SK-N-SH treated with all-trans-retinoic acid at 6 μM for 48 hours (cell line): ENCODE measurements at regions not wholly inside any gene's neighbourhood (a gene's known extent, or its start where the extent isn't known, plus 50 kb on each side); places are given as distances from the start of the nearest gene placed in this dataset.

Experiments used
- ATAC-seq: fragments of 200-7000 bp; cut with Tn5 transposase; 3 replicates; pipeline ENCODE4 v1.9.1; 2020; ENCODE audit warnings: mild to moderate bottlenecking, moderate library complexity
- BACH2 ChIP-seq: fragments of 250-450 bp; sonication (Bioruptor Pico); IDR thresholded peaks from 2 replicates; pipeline ENCODE4 v1.9.0; 2021; ENCODE audit warnings: mild to moderate bottlenecking, borderline replicate concordance
- ESRRG ChIP-seq: fragments of 250-450 bp; sonication (Bioruptor Pico); IDR thresholded peaks from 2 replicates; pipeline ENCODE4 v1.6.1; 2021; ENCODE audit warnings: mild to moderate bottlenecking
- GLIS3 ChIP-seq: fragments of 250-450 bp; sonication (Bioruptor Pico); IDR thresholded peaks from 2 replicates; pipeline ENCODE4 v1.5.0; 2020; ENCODE audit warnings: mild to moderate bottlenecking, moderate library complexity
- ISL1 ChIP-seq: fragments of 250-450 bp; sonication (Bioruptor Pico); IDR thresholded peaks from 2 replicates; pipeline ENCODE4 v2.1.2; 2022; ENCODE audit warnings: mild to moderate bottlenecking, moderate library complexity
- OSR1 ChIP-seq: fragments of 250-450 bp; sonication (Bioruptor Pico); IDR thresholded peaks from 2 replicates; pipeline ENCODE4 v1.8.0; 2022; ENCODE audit warnings: moderate library complexity, mild to moderate bottlenecking, inconsistent platforms
- PPARA ChIP-seq: fragments of 250-450 bp; sonication (Bioruptor Pico); IDR thresholded peaks from 2 replicates; pipeline ENCODE4 v1.5.0; 2020; ENCODE audit warnings: mild to moderate bottlenecking, borderline replicate concordance
- RARB ChIP-seq: fragments of 250-450 bp; sonication (Bioruptor Pico); IDR thresholded peaks from 2 replicates; pipeline ENCODE4 v1.8.0; 2021; ENCODE audit warnings: mild to moderate bottlenecking, moderate library complexity
- SNAI2 ChIP-seq: fragments of 250-450 bp; sonication (Bioruptor Pico); IDR thresholded peaks from 2 replicates; pipeline ENCODE4 v1.5.0; 2020; ENCODE audit warnings: mild to moderate bottlenecking, moderate library complexity
- TCF4 ChIP-seq: fragments of 250-450 bp; sonication (Bioruptor Pico); IDR thresholded peaks from 2 replicates; pipeline ENCODE4 v1.8.0; 2021; ENCODE audit warnings: mild to moderate bottlenecking, moderate library complexity, borderline replicate concordance
- TOX ChIP-seq: fragments of 250-450 bp; sonication (Bioruptor Pico); IDR thresholded peaks from 2 replicates; pipeline ENCODE4 v1.8.0; 2021; ENCODE audit warnings: mild to moderate bottlenecking, moderate library complexity, borderline replicate concordance
- ZC3H10 ChIP-seq: fragments of 250-450 bp; sonication (Bioruptor Pico); IDR thresholded peaks from 2 replicates; pipeline ENCODE4 v1.5.1; 2021; ENCODE audit warnings: mild to moderate bottlenecking, moderate library complexity
- ZNF565 ChIP-seq: fragments of 450-650 bp; formaldehyde crosslinking; conservative IDR thresholded peaks from 2 replicates; pipeline ENCODE4 v1.5.0; 2020; ENCODE audit warnings: low read depth, mild to moderate bottlenecking, moderate library complexity
- ZNF70 ChIP-seq: fragments of 450-650 bp; formaldehyde crosslinking; IDR thresholded peaks from 2 replicates; pipeline ENCODE4 v1.5.0; 2020; ENCODE audit warnings: mild to moderate bottlenecking, moderate library complexity
- ZNF8 ChIP-seq: fragments of 450-650 bp; formaldehyde crosslinking; IDR thresholded peaks from 2 replicates; pipeline ENCODE4 v1.5.0; 2020; ENCODE audit warnings: mild to moderate bottlenecking, moderate library complexity
- TF ChIP-seq, protein P1 (sequence below): fragments of 250-450 bp; sonication (Bioruptor Pico); IDR thresholded peaks from 2 replicates; pipeline ENCODE4 v1.8.0; 2021; ENCODE audit warnings: low read depth, mild to moderate bottlenecking, moderate library complexity, borderline replicate concordance
- TF ChIP-seq, protein P2 (sequence below): fragments of 250-450 bp; sonication (Bioruptor Pico); IDR thresholded peaks from 2 replicates; pipeline ENCODE4 v1.5.1; 2021; ENCODE audit warnings: mild to moderate bottlenecking, moderate library complexity
- TF ChIP-seq, protein P3 (sequence below): fragments of 250-450 bp; sonication (Bioruptor Pico); IDR thresholded peaks from 2 replicates; pipeline ENCODE4 v1.5.0; 2020; ENCODE audit warnings: mild to moderate bottlenecking, moderate library complexity
- TF ChIP-seq, protein P4 (sequence below): fragments of 250-450 bp; sonication (Bioruptor Pico); IDR thresholded peaks from 2 replicates; pipeline ENCODE4 v1.8.0; 2020; ENCODE audit warnings: mild to moderate bottlenecking, moderate library complexity, borderline replicate concordance

DNA sequence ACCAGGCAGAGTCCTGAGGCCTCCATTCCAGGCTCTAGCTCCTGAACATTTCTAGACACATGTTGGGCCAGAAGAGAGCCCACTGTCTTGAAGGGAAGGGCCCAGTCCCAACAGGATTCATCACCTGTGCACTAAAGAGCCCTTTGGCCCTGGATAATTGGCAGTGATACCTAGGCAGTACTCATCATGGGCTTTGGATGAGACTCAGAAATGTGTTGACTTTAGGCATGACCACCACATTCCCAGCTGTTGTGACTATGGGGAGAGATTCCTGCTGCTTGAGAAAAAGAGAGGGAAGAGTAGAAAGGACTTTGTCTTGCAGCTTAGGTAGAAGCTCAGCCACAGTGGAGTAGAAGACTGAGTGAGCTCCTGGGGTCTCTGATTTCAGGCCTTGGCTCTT, 138.4 kb upstream of the DAPK1 start:
- no peak for TF ChIP-seq GLIS3 (CRISPR knock-in tag)
- TF ChIP-seq ISL1 (CRISPR knock-in tag) = no peak
- no peak for TF ChIP-seq RARB
- TF ChIP-seq ESRRG (CRISPR knock-in tag) = no peak
- no peak for TF ChIP-seq ZNF70 (CRISPR knock-in tag)
- TF ChIP-seq, protein P1, sequence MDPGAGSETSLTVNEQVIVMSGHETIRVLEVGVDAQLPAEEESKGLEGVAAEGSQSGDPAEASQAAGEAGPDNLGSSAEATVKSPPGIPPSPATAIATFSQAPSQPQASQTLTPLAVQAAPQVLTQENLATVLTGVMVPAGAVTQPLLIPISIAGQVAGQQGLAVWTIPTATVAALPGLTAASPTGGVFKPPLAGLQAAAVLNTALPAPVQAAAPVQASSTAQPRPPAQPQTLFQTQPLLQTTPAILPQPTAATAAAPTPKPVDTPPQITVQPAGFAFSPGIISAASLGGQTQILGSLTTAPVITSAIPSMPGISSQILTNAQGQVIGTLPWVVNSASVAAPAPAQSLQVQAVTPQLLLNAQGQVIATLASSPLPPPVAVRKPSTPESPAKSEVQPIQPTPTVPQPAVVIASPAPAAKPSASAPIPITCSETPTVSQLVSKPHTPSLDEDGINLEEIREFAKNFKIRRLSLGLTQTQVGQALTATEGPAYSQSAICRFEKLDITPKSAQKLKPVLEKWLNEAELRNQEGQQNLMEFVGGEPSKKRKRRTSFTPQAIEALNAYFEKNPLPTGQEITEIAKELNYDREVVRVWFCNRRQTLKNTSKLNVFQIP (CRISPR knock-in tag) = no peak
- TF ChIP-seq, protein P2, sequence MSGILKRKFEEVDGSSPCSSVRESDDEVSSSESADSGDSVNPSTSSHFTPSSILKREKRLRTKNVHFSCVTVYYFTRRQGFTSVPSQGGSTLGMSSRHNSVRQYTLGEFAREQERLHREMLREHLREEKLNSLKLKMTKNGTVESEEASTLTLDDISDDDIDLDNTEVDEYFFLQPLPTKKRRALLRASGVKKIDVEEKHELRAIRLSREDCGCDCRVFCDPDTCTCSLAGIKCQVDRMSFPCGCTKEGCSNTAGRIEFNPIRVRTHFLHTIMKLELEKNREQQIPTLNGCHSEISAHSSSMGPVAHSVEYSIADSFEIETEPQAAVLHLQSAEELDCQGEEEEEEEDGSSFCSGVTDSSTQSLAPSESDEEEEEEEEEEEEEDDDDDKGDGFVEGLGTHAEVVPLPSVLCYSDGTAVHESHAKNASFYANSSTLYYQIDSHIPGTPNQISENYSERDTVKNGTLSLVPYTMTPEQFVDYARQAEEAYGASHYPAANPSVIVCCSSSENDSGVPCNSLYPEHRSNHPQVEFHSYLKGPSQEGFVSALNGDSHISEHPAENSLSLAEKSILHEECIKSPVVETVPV (CRISPR knock-in tag) = no peak
- TF ChIP-seq TOX = no peak
- TF ChIP-seq, protein P3, sequence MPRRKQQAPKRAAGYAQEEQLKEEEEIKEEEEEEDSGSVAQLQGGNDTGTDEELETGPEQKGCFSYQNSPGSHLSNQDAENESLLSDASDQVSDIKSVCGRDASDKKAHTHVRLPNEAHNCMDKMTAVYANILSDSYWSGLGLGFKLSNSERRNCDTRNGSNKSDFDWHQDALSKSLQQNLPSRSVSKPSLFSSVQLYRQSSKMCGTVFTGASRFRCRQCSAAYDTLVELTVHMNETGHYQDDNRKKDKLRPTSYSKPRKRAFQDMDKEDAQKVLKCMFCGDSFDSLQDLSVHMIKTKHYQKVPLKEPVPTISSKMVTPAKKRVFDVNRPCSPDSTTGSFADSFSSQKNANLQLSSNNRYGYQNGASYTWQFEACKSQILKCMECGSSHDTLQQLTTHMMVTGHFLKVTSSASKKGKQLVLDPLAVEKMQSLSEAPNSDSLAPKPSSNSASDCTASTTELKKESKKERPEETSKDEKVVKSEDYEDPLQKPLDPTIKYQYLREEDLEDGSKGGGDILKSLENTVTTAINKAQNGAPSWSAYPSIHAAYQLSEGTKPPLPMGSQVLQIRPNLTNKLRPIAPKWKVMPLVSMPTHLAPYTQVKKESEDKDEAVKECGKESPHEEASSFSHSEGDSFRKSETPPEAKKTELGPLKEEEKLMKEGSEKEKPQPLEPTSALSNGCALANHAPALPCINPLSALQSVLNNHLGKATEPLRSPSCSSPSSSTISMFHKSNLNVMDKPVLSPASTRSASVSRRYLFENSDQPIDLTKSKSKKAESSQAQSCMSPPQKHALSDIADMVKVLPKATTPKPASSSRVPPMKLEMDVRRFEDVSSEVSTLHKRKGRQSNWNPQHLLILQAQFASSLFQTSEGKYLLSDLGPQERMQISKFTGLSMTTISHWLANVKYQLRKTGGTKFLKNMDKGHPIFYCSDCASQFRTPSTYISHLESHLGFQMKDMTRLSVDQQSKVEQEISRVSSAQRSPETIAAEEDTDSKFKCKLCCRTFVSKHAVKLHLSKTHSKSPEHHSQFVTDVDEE = no peak
- no peak for TF ChIP-seq PPARA
- no peak for TF ChIP-seq TCF4 (CRISPR knock-in tag)
- no peak for TF ChIP-seq ZC3H10 (CRISPR knock-in tag)
- no peak for TF ChIP-seq BACH2 (CRISPR knock-in tag)
- no peak for TF ChIP-seq SNAI2
- TF ChIP-seq OSR1 (CRISPR knock-in tag) = no peak
- no peak for ATAC-seq

DNA sequence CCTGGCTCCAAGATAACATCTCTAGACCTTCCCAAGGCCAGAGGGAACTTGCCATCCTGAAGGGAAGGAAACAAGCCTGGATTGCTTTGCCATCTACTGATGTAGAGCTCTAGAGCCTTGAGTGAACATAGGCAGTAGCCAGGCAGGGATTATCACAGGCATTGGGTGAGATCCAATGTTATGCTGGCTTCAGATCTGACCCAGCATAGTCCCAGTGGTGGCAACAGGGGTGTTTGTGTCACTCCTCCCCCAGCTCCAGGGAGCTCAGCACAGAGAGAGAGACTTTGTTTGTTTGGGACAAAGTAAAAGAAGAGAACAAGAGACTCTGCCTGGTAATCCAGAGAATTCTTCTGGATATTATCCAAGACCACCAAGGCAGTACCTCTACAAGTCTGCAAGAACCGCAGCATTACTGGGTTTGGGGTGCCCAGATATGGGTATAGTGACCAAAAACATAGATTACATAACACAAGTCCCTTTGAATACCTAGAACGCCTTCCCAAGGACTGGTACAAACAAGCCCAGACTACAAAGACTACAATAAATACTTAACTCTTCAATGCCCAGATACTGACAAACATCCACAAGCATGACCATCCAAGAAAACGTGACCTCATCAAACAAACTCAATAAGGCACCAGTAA, 137.6 kb upstream of the DAPK1 start:
- ATAC-seq = no peak
- no peak for TF ChIP-seq ZNF8 (CRISPR knock-in tag)
- no peak for TF ChIP-seq TCF4 (CRISPR knock-in tag)
- TF ChIP-seq ZNF565 = no peak
- TF ChIP-seq, protein P2 (CRISPR knock-in tag) = no peak
- TF ChIP-seq, protein P1 (CRISPR knock-in tag) = no peak
- TF ChIP-seq, protein P4, sequence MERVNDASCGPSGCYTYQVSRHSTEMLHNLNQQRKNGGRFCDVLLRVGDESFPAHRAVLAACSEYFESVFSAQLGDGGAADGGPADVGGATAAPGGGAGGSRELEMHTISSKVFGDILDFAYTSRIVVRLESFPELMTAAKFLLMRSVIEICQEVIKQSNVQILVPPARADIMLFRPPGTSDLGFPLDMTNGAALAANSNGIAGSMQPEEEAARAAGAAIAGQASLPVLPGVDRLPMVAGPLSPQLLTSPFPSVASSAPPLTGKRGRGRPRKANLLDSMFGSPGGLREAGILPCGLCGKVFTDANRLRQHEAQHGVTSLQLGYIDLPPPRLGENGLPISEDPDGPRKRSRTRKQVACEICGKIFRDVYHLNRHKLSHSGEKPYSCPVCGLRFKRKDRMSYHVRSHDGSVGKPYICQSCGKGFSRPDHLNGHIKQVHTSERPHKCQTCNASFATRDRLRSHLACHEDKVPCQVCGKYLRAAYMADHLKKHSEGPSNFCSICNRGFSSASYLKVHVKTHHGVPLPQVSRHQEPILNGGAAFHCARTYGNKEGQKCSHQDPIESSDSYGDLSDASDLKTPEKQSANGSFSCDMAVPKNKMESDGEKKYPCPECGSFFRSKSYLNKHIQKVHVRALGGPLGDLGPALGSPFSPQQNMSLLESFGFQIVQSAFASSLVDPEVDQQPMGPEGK (CRISPR knock-in tag) = no peak
- no peak for TF ChIP-seq BACH2 (CRISPR knock-in tag)
- TF ChIP-seq, all 23 proteins: peak for 0
